ENCODE measurements at regions not wholly inside any gene's neighbourhood (a gene's known extent, or its start where the extent isn't known, plus 50 kb on each side); places are given as distances from the start of the nearest gene placed in this dataset.

- TF ChIP-seq, protein P1, sequence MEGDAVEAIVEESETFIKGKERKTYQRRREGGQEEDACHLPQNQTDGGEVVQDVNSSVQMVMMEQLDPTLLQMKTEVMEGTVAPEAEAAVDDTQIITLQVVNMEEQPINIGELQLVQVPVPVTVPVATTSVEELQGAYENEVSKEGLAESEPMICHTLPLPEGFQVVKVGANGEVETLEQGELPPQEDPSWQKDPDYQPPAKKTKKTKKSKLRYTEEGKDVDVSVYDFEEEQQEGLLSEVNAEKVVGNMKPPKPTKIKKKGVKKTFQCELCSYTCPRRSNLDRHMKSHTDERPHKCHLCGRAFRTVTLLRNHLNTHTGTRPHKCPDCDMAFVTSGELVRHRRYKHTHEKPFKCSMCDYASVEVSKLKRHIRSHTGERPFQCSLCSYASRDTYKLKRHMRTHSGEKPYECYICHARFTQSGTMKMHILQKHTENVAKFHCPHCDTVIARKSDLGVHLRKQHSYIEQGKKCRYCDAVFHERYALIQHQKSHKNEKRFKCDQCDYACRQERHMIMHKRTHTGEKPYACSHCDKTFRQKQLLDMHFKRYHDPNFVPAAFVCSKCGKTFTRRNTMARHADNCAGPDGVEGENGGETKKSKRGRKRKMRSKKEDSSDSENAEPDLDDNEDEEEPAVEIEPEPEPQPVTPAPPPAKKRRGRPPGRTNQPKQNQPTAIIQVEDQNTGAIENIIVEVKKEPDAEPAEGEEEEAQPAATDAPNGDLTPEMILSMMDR (IDR thresholded peaks at IDR 0.05; ENCODE audit: low read length): no peak
- no peak for TF ChIP-seq EZH2 (IDR thresholded peaks at IDR 0.05; ENCODE audit: borderline replicate concordance, low read length)
These were observed 294.7 kb downstream of the KIF2B start for GRCh38 chr17:54117452-54117851.

All from OCI-LY1 (cell line).